ENCODE measurements at regions not wholly inside any gene's neighbourhood (a gene's known extent, or its start where the extent isn't known, plus 50 kb on each side); places are given as distances from the start of the nearest gene placed in this dataset.

- DNase-seq (ENCODE audit: low read depth in 4 of 4, low spot score in 3 of 4): no peak
Observed at GRCh38 chr15:101590785-101591184, 61.4 kb downstream of the TM2D3 start.

DNA sequence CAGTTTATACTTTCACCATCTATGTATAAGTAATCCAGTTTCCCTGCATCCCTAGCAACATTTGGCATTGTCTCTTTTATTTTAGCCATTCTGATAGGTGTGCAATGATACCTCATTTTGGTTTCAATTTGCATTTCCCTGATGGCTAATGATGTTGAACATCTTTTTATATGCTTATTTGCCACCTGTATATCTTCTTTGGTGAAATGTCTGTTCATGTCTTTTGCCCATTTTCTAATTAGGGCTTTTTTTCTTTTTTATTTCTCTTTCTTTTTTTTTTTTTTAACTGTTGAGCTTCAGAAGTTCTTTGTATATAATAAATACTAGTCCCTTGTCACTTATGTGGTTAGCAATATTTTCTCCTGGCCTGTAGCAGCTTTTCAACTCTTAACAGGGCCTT lies 68.9 kb downstream of the TM2D3 start:
- DNase-seq (ENCODE audit: low read depth in 4 of 4, low spot score in 3 of 4): no peak

DNA sequence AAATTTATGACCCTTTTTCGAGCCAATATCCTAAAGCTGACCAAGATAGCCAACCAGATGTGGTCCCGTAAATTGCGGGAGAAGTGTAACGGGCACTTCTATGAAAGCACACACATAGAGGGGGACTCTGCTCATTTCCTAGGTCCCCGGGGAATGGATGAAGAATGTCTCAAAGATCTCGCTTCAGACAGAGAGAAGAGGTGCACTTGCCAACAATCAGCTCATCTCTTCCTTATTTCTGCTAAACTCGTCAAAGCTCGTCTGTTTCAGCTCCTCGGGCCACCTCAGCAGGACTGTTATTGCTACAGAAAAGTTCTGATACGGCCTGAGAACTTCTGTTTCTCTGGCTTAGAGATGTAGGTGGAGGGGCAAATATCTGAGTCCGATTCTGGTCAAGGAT lies 71.8 kb downstream of the TM2D3 start:
- DNase-seq (ENCODE audit: low read depth in 4 of 4, low spot score in 3 of 4): no peak

DNA sequence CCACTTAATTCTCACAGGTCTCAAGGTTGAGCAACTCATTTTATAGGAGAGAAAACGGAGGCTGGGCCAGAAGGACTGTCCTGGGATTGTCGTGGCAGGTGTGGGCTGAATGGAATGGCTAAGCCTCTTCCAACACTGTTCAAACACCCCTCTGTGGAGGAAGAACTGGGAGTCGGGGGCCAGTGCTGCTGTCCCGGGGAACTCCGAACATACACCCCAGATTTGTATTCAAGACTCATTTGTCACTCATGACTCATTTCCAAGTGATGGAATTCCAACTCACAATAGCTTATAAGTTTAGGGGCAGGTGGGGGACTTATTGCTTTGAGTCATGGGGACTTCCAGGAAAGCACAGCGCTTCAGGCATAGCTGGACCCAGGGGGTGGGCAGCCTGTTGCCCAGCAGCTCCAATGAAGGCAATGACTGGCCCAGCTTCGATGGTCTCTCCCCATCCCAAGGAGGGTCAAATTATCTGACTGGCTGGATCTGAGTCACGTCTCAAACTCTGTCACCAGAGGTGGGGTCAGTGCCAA lies 72.5 kb downstream of the TM2D3 start:
- no peak for DNase-seq (ENCODE audit: low read depth in 4 of 4, low spot score in 3 of 4)

- no peak for DNase-seq (ENCODE audit: low read depth in 4 of 4, low spot score in 3 of 4)
Observed at GRCh38 chr15:101578443-101578894, 73.7 kb downstream of the TM2D3 start.

DNA sequence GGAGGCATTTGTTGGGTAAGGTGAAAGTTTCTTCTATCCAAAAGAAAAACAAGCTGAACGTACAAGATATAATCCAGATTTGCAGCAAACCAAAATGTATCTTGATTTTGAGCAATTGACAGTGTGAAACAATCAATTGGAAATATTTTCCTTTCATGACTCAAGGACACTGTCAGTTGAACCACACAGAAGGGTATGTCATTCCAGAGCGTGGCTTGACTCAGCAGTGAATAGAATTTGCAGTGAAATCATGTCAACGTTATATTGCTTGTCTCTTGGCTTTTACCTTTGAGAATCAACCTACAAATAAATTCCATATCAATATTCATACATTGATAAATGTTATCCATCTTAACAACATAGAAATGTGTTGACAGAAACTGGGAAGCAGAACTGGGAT lies 78.2 kb downstream of the TM2D3 start:
- no peak for DNase-seq (ENCODE audit: low read depth in 4 of 4, low spot score in 3 of 4)

- DNase-seq (ENCODE audit: low read depth in 4 of 4, low spot score in 3 of 4): no peak
Observed at GRCh38 chr15:101570241-101570640, 80.7 kb upstream of the PCSK6 start.

DNA sequence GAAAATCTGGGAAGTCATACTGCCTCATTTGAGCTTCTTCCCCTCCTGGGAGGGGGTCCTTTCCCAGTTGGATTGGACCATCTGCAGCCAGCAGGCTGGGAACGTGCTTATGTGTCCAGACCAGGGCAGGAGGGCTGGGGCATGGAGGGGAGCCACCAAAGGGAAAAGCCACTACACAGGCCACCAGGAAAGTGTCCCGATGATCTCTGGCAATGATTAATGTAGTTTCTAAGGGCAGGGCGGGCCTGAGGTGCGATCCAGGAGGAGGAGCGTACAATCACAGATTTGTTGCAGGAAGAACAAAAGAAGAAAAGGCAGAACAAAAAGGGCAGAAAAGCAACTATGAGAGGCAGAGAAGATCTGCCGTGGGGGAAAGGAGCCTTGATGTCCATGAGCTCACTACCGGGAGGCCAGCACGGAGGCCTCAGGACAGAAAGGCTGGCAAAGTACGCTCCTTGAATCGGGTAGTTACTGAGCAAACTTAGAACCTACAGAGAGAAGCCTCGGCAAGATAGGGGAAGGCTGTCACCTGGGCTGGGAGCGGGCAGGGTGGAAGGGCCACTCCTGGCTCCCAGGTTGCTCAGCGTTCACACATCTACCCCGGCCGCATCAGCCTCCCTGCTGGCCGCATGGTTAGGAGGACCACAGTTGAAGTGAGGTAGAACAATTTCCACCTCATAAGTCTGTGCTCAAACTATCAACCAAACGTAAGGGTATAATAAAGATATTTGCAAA lies 79.5 kb upstream of the PCSK6 start:
- no peak for DNase-seq (ENCODE audit: low read depth in 4 of 4, low spot score in 3 of 4)

GRCh38 chr15:101568309-101568708 lies 78.8 kb upstream of the PCSK6 start:
- DNase-seq (ENCODE audit: low read depth in 4 of 4, low spot score in 3 of 4): no peak

GRCh38 chr15:101566748-101567488 lies 77.4 kb upstream of the PCSK6 start:
- DNase-seq (ENCODE audit: low read depth in 4 of 4, low spot score in 3 of 4): no peak

DNA sequence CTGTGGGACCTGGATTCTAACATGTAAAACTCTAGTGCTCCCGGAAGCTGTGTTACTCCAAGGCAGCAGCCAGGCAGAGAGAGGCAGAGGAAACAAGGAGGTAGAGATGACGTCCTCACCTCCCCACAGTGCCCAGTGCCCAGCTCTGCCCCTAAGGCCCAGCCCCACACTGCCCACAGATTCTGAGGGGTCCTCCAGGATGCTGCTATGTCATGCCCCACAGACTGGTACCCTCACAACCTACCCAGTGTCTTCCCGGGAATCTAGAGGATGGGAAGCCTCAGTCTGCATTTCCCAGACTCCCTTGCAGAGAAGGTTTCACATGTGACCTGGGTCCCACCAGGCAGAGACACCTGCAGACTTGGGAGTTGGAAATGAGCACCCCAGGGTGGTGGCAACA lies 75.9 kb upstream of the PCSK6 start:
- DNase-seq (ENCODE audit: low read depth in 4 of 4, low spot score in 3 of 4): no peak

- no peak for DNase-seq (ENCODE audit: low read depth in 4 of 4, low spot score in 3 of 4)
Observed at GRCh38 chr15:101563176-101563796, 73.8 kb upstream of the PCSK6 start.

DNA sequence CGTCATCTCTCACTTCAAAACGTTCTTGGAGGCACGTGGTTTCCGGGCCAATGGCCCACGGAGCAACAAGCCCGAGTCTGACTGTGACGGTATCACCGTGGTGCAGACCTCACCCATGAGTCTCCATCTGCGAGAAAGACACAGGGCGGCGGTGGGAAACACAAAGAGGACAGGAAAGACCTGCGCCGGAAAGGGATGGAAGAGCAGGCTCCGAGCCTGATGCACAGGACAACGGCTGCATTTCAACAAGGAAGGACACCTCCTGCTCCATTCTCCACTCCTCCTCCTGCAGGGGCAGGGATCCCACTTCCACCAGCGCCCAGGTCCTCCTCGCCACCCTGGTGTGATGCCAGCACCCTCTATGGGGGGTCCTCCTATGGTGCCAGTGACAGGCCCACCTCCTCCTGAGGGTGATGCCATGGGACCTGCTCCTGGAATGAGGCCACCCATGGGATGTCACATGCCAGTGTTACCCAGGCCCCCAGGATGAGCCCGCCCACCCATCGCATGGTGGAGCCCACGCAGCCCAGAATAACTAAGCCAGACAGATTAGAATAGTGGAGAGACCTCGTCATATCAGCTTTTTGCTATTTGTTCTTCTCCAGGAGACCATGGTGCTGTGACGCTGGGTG lies 73.0 kb upstream of the PCSK6 start:
- DNase-seq (ENCODE audit: low read depth in 4 of 4, low spot score in 3 of 4): no peak

GRCh38 chr15:101561584-101561906 lies 72.0 kb upstream of the PCSK6 start:
- DNase-seq (ENCODE audit: low read depth in 4 of 4, low spot score in 3 of 4): no peak

DNA sequence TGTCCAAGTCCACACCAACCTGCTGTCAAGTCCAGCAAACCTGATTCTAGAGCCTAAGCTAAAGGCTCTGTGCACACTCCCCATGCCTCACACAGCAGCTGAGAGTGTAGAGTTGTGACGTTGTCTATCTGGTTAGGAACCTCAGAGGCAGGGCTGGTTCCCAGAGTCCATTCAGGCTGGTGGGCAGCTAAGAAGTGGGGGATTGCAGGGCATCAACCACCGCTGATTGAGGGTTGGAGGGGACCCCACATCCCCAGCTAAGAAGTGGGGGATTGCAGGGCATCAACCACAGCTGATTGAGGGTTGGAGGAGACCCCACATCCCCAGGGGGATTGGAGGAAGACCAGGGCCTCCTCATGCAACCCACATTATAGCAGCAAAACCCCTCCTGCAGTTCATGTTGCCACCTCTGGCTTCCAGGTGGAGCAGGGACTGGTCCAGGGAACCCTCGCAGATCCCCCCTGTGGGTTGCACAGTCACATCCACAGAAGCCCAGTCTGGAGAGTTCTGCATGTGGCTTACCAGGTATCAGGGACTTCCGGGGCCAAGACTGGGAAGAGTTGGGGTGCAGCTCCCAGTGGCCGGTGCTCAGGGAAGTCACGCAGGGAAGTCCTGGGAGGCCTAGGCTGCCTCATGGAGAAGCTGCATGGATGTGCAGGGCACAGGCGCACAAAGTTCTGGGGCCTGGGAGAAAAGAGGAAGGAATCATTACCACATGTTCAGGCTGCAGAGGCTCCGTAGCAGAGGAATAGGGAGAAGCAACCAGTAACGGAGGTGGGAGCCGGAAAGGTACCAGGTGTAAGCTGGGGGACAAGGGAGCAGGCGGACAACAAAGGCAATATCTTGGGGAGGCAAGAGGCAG lies 71.4 kb upstream of the PCSK6 start:
- no peak for DNase-seq (ENCODE audit: low read depth in 4 of 4, low spot score in 3 of 4)

DNA sequence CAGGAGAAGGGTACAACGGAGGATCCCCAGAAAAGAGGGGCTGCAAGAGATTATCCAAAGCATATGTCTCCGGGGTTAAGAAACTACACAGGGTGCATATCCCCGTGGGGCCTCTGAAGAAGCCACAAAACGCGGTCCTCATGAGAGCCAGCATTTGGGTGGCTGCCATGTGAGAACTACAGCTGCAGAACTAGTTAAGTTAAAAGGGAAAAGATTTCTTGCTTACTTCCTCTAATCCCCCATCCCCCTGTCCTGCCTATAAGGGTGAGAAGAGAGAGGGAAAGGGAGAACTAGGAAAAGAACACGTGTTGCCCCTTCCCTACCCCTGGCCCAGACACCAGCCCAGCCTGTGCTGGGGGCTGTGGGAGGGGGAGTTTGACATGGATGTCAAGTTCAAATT lies 70.4 kb upstream of the PCSK6 start:
- DNase-seq (ENCODE audit: low read depth in 4 of 4, low spot score in 3 of 4): no peak

GRCh38 chr15:101558221-101558941 lies 68.9 kb upstream of the PCSK6 start:
- peak in 2 of 4 donors; percentile 7 to 12 for DNase-seq (ENCODE audit: low read depth in 4 of 4, low spot score in 3 of 4)

GRCh38 chr15:101556273-101556672 lies 66.8 kb upstream of the PCSK6 start:
- DNase-seq (ENCODE audit: low read depth in 4 of 4, low spot score in 3 of 4): no peak

- DNase-seq (ENCODE audit: low read depth in 4 of 4, low spot score in 3 of 4): no peak
Observed at GRCh38 chr15:101554115-101554915, 64.8 kb upstream of the PCSK6 start.

Data from right renal pelvis (tissue), 4 donors.